MM.1S (cell line): ENCODE measurements at regions not wholly inside any gene's neighbourhood (a gene's known extent, or its start where the extent isn't known, plus 50 kb on each side); places are given as distances from the start of the nearest gene placed in this dataset.
"Not testable (repeated sequence)": the region's sequence is repeated elsewhere in the genome, so short reads cannot be mapped to it uniquely, and the experiment has no call there.

Source experiments
- DNase-seq: peaks from one replicate; pipeline ENCODE4 v3.0.0-alpha.2; 2015
- H2AFZ ChIP-seq: fragments of 300-600 bp; sonication (generic); 2 replicates; pipeline ENCODE4 v1.6.0; 2016; ENCODE audit warnings: antibody characterized with exemption, low read length
- H3F3A ChIP-seq: fragments of 300-600 bp; sonication (generic); 2 replicates; pipeline ENCODE4 v1.6.1; 2016; ENCODE audit warnings: mild to moderate bottlenecking, antibody characterized with exemption, low read length, moderate library complexity, mixed read lengths; ENCODE audit not compliant: insufficient read depth
- H3K27ac ChIP-seq: fragments of 300-600 bp; sonication (generic); 2 replicates; pipeline ENCODE4 v1.5.1; 2016; ENCODE audit warnings: mild to moderate bottlenecking, low read length
- H3K27me3 ChIP-seq: fragments of 300-600 bp; sonication (generic); replicated peaks from 2 replicates; pipeline ENCODE4 v1.6.0; 2016; ENCODE audit warnings: low read length; ENCODE audit not compliant: insufficient read depth
- H3K36me3 ChIP-seq: fragments of 300-600 bp; sonication (generic); replicated peaks from 2 replicates; pipeline ENCODE4 v1.6.1; 2016; ENCODE audit warnings: mild to moderate bottlenecking, low read length, mixed read lengths; ENCODE audit not compliant: insufficient read depth
- H3K4me1 ChIP-seq: fragments of 300-600 bp; sonication (generic); 2 replicates; pipeline ENCODE4 v1.6.1; 2016; ENCODE audit warnings: low read length, mixed read lengths
- H3K4me2 ChIP-seq: fragments of 300-600 bp; sonication (generic); 2 replicates; pipeline ENCODE4 v1.6.0; 2016; ENCODE audit warnings: low read depth, low read length
- H3K4me3 ChIP-seq: fragments of 300-600 bp; sonication (generic); 2 replicates; pipeline ENCODE4 v1.5.1; 2016; ENCODE audit warnings: low read length, mixed read lengths
- H3K79me2 ChIP-seq: fragments of 300-600 bp; sonication (generic); 2 replicates; pipeline ENCODE4 v1.6.1; 2016; ENCODE audit warnings: mixed run types, low read length, mixed read lengths
- H3K9ac ChIP-seq: fragments of 300-600 bp; sonication (generic); 2 replicates; pipeline ENCODE4 v1.6.1; 2016; ENCODE audit warnings: low read length, mixed read lengths
- H3K9me2 ChIP-seq: fragments of 300-600 bp; sonication (generic); replicated peaks from 2 replicates; pipeline ENCODE4 v1.6.1; 2016; ENCODE audit warnings: mild to moderate bottlenecking, low read length, mixed read lengths; ENCODE audit not compliant: insufficient read depth
- H3K9me3 ChIP-seq: fragments of 300-600 bp; sonication (generic); replicated peaks from 2 replicates; pipeline ENCODE4 v1.6.1; 2016; ENCODE audit warnings: mild to moderate bottlenecking, low read length, mixed read lengths; ENCODE audit not compliant: insufficient read depth
- H4K20me1 ChIP-seq: fragments of 300-600 bp; sonication (generic); 2 replicates; pipeline ENCODE4 v1.6.1; 2016; ENCODE audit warnings: mild to moderate bottlenecking, low read length, moderate library complexity, mixed read lengths; ENCODE audit not compliant: insufficient read depth
- CTCF ChIP-seq: fragments of 300-600 bp; sonication (generic); IDR thresholded peaks from 2 replicates; pipeline ENCODE4 v1.5.1; 2016; ENCODE audit warnings: antibody characterized with exemption, low read length, mixed read lengths
- EZH2 ChIP-seq: fragments of 300-600 bp; sonication (generic); optimal IDR thresholded peaks from 2 replicates; pipeline ENCODE3; 2017; ENCODE audit warnings: low read depth, mild to moderate bottlenecking, antibody characterized with exemption, low read length, mixed read lengths
- EZH2phosphoT487 ChIP-seq: fragments of 300-600 bp; sonication (generic); IDR thresholded peaks from 2 replicates; pipeline ENCODE4 v1.6.1; 2018; ENCODE audit warnings: antibody characterized with exemption, low read length

GRCh38 chr6:102736941-102737368 lies 1343.4 kb downstream of the GRIK2 start:
- Histone ChIP-seq H3K4me1 (no peaks in the 10 kb centered on the region), H3K4me2 (no peak overlapping the region), H3K9me3 (no peaks in the 10 kb centered on the region), H3K79me2 (no peaks in the 10 kb centered on the region), H3K27me3 (no peaks in the 10 kb centered on the region), H3K36me3 (no peaks in the 10 kb centered on the region), H3K9me2 (no peaks in the 10 kb centered on the region), H4K20me1 (no peaks in the 10 kb centered on the region), H3K9ac (no peak overlapping the region), H3K4me3 (no peak overlapping the region), H3K27ac (no peak overlapping the region), H2AFZ (no peak overlapping the region), H3F3A (no peaks in the 10 kb centered on the region)
- TF ChIP-seq EZH2 (no peak), CTCF (no peak), EZH2phosphoT487 (no peak)
- no peak for DNase-seq

GRCh38 chr6:102732898-102733297 lies 1339.4 kb downstream of the GRIK2 start:
- Histone ChIP-seq H3K27ac (no peak overlapping the region), H3K79me2 (no peaks in the 10 kb centered on the region), H3K9me3 (no peaks in the 10 kb centered on the region), H3F3A (no peaks in the 10 kb centered on the region), H3K4me1 (no peaks in the 10 kb centered on the region), H3K36me3 (no peaks in the 10 kb centered on the region), H3K27me3 (no peaks in the 10 kb centered on the region), H3K4me2 (no peak overlapping the region), H2AFZ (no peak overlapping the region), H3K9ac (no peak overlapping the region), H3K4me3 (no peak overlapping the region), H4K20me1 (no peaks in the 10 kb centered on the region), H3K9me2 (no peaks in the 10 kb centered on the region)
- DNase-seq, result no peak
- TF ChIP-seq EZH2 (no peak), EZH2phosphoT487 (no peak), CTCF (no peak)

GRCh38 chr6:102722086-102722485 lies 1328.6 kb downstream of the GRIK2 start:
- H3K9ac ChIP-seq, H3K4me3 ChIP-seq, H3K79me2 ChIP-seq, H4K20me1 ChIP-seq, H3K27ac ChIP-seq, H3K4me2 ChIP-seq, H3K4me1 ChIP-seq, H3F3A ChIP-seq, DNase-seq, H3K9me2 ChIP-seq, H3K36me3 ChIP-seq, H3K9me3 ChIP-seq, H2AFZ ChIP-seq, H3K27me3 ChIP-seq: not testable (repeated sequence)

DNA sequence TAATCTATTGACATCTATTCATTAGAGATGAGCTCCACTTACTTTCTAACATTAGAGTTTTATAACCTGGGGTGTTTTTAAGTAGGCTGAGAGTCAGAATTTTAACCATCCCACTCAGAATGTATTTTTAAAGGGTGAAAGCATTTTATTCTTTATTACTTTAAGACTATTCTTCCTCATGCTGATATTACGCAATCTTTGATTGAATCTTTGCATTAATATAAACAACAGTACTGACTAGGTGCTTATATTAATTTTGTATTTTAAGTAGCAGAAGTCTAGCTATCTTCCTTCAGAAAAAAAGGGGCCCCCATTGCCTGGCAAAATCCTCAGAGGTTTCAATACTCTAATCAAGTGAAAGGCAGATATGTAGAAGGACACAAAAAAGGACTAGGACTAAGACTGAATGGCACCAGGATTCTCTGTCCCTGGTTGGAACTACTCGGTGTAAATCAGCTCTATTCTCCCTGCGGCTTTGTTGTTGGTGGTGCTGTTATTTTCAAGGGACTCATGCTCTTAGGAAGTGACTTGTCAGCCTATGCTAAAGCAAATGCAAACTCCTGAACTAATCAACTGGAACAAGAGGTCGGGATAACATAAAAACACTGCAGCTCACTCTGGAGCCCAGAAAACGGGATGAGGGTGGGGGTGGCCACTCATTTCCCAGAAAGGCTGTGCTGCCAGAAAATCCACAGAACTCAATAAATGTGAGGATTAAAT lies 1324.4 kb downstream of the GRIK2 start:
- H3F3A ChIP-seq, result no peaks in the 10 kb centered on the region
- no peak overlapping the region for H3K4me3 ChIP-seq
- DNase-seq, result no peak
- H3K27ac ChIP-seq, result no peak overlapping the region
- H3K36me3 ChIP-seq, result no peaks in the 10 kb centered on the region
- H3K9me2 ChIP-seq, result no peaks in the 10 kb centered on the region
- no peak overlapping the region for H3K4me2 ChIP-seq
- no peaks in the 10 kb centered on the region for H3K9me3 ChIP-seq
- no peaks in the 10 kb centered on the region for H4K20me1 ChIP-seq
- no peak for TF ChIP-seq EZH2
- TF ChIP-seq CTCF, result no peak
- TF ChIP-seq EZH2phosphoT487, result no peak
- no peaks in the 10 kb centered on the region for H3K79me2 ChIP-seq
- H3K4me1 ChIP-seq, result no peaks in the 10 kb centered on the region
- no peaks in the 10 kb centered on the region for H3K27me3 ChIP-seq
- H2AFZ ChIP-seq, result no peak overlapping the region
- no peak overlapping the region for H3K9ac ChIP-seq
